PC-3 (cell line): ENCODE measurements at regions not wholly inside any gene's neighbourhood (a gene's known extent, or its start where the extent isn't known, plus 50 kb on each side); places are given as distances from the start of the nearest gene placed in this dataset.

Source experiments
- EZH2 ChIP-seq: fragments of 300-600 bp; sonication (generic); IDR thresholded peaks from one replicate; pipeline ENCODE4 v1.6.1; 2017; ENCODE audit warnings: antibody characterized with exemption, mild to moderate bottlenecking, low read length; ENCODE audit not compliant: unreplicated experiment
- EZH2phosphoT487 ChIP-seq: fragments of 300-600 bp; sonication (generic); IDR thresholded peaks from 2 replicates; pipeline ENCODE4 v1.6.1; 2018; ENCODE audit warnings: mild to moderate bottlenecking, antibody characterized with exemption, low read length, borderline replicate concordance
- TF ChIP-seq, protein P1 (sequence below): fragments of 300-600 bp; sonication (generic); conservative IDR thresholded peaks from 2 replicates; pipeline ENCODE4 v1.5.1; 2017; ENCODE audit warnings: antibody characterized with exemption, low read depth, mild to moderate bottlenecking, low read length

DNA sequence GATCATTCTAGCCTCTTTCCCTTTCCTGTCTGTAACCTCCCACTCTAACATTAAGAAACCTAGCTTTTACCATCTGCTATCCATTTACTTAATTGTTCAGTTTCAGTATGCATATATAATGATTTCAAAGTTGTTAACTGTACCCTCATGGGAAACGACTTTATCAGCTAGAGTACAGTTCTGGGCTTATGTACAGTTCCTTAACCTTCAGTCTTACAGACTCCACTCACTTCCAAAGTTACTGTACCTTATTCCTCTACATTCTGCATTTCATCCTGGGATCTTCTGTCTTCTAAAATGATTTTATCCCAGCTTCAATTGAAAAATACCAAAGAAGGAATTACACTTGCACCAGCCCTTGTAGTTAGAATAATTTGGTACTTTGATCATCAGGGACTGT is 108.7 kb upstream of the KCNE2 start:
- TF ChIP-seq, protein P1, sequence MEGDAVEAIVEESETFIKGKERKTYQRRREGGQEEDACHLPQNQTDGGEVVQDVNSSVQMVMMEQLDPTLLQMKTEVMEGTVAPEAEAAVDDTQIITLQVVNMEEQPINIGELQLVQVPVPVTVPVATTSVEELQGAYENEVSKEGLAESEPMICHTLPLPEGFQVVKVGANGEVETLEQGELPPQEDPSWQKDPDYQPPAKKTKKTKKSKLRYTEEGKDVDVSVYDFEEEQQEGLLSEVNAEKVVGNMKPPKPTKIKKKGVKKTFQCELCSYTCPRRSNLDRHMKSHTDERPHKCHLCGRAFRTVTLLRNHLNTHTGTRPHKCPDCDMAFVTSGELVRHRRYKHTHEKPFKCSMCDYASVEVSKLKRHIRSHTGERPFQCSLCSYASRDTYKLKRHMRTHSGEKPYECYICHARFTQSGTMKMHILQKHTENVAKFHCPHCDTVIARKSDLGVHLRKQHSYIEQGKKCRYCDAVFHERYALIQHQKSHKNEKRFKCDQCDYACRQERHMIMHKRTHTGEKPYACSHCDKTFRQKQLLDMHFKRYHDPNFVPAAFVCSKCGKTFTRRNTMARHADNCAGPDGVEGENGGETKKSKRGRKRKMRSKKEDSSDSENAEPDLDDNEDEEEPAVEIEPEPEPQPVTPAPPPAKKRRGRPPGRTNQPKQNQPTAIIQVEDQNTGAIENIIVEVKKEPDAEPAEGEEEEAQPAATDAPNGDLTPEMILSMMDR, result no peak
- TF ChIP-seq EZH2 (no peak), EZH2phosphoT487 (no peak)
